Retina (tissue), 1 donor: ENCODE measurements at regions not wholly inside any gene's neighbourhood (a gene's known extent, or its start where the extent isn't known, plus 50 kb on each side); places are given as distances from the start of the nearest gene placed in this dataset.
"Not testable (repeated sequence)": the region's sequence is repeated elsewhere in the genome, so short reads cannot be mapped to it uniquely, and the experiment has no call there.

Experiments
- DNase-seq: peaks from one replicate; pipeline ENCODE4 v3.0.0-alpha.2; 2016

GRCh38 chr7:124101173-124101768 is 68.4 kb upstream of the TMEM229A start:
- peak; percentile 15 for DNase-seq

- DNase-seq: no peak
Observed at GRCh38 chr7:124100190-124100589, 67.3 kb upstream of the TMEM229A start.

- DNase-seq: not testable (repeated sequence)
Observed at GRCh38 chr7:124099585-124099984, 66.7 kb upstream of the TMEM229A start.

- DNase-seq: no peak
Observed at GRCh38 chr7:124089621-124090020, 56.8 kb upstream of the TMEM229A start.

GRCh38 chr7:124088590-124088989 is 55.7 kb upstream of the TMEM229A start:
- DNase-seq: no peak

- no peak for DNase-seq
Observed at GRCh38 chr7:124086843-124087242, 54.0 kb upstream of the TMEM229A start.

GRCh38 chr7:124085179-124085578 is 52.3 kb upstream of the TMEM229A start:
- no peak for DNase-seq

GRCh38 chr7:124084024-124084423 is 51.2 kb upstream of the TMEM229A start:
- no peak for DNase-seq
